PC-3 (cell line): ENCODE measurements at regions not wholly inside any gene's neighbourhood (a gene's known extent, or its start where the extent isn't known, plus 50 kb on each side); places are given as distances from the start of the nearest gene placed in this dataset.

Source experiments
- EZH2 ChIP-seq: fragments of 300-600 bp; sonication (generic); IDR thresholded peaks from one replicate; pipeline ENCODE4 v1.6.1; 2017; ENCODE audit warnings: antibody characterized with exemption, mild to moderate bottlenecking, low read length; ENCODE audit not compliant: unreplicated experiment
- EZH2phosphoT487 ChIP-seq: fragments of 300-600 bp; sonication (generic); IDR thresholded peaks from 2 replicates; pipeline ENCODE4 v1.6.1; 2018; ENCODE audit warnings: mild to moderate bottlenecking, antibody characterized with exemption, low read length, borderline replicate concordance
- TF ChIP-seq, protein P1 (sequence below): fragments of 300-600 bp; sonication (generic); conservative IDR thresholded peaks from 2 replicates; pipeline ENCODE4 v1.5.1; 2017; ENCODE audit warnings: antibody characterized with exemption, low read depth, mild to moderate bottlenecking, low read length

DNA sequence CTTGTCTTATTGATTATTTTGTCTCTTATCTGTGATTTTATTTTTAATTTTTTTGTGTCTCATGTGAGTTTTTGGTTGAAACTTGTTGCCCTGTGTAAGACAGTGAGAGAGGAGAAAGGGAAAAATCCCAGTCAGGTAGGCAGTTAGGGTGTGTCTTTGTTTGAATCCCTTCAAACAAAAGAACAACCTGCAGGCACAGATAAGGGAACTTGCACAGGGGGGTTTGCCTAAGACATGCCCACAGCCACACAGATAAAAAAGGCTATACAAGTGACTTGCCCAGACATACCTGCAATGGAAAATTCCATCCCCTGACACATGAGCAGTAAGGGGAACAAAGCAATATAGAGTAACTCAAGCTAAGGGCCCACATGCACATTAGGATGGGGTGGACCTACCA is 127.8 kb upstream of the PLET1 start:
- TF ChIP-seq, protein P1, sequence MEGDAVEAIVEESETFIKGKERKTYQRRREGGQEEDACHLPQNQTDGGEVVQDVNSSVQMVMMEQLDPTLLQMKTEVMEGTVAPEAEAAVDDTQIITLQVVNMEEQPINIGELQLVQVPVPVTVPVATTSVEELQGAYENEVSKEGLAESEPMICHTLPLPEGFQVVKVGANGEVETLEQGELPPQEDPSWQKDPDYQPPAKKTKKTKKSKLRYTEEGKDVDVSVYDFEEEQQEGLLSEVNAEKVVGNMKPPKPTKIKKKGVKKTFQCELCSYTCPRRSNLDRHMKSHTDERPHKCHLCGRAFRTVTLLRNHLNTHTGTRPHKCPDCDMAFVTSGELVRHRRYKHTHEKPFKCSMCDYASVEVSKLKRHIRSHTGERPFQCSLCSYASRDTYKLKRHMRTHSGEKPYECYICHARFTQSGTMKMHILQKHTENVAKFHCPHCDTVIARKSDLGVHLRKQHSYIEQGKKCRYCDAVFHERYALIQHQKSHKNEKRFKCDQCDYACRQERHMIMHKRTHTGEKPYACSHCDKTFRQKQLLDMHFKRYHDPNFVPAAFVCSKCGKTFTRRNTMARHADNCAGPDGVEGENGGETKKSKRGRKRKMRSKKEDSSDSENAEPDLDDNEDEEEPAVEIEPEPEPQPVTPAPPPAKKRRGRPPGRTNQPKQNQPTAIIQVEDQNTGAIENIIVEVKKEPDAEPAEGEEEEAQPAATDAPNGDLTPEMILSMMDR = no peak
- no peak for TF ChIP-seq EZH2
- TF ChIP-seq EZH2phosphoT487 = no peak
